HepG2 (cell line): ENCODE measurements at regions not wholly inside any gene's neighbourhood (a gene's known extent, or its start where the extent isn't known, plus 50 kb on each side); places are given as distances from the start of the nearest gene placed in this dataset.

Source experiments
- ATAC-seq: fragments of 200-7000 bp; cut with Tn5 transposase; 3 replicates; pipeline ENCODE4 v1.9.1; 2020; ENCODE audit warnings: mild to moderate bottlenecking, moderate library complexity
- BruUV-seq: library from RNA; stranded (reverse); fragments of 400-500 nt; replicated peaks from 2 replicates; lab custom pipeline; 2021; lab: Mats Ljungman, UMichigan
- CTCF ChIA-PET: fragments of 300-600 bp; formaldehyde crosslinking; extraction: SDS; loops from one replicate; lab custom pipeline; 2021; ENCODE audit warnings: low total read pairs, inconsistent platforms, low intra/inter-chr PET ratio; lab: Yijun Ruan, JAX
- POLR2A ChIA-PET: fragments of 350-600 bp; sonication (Branson Sonifier 250); formaldehyde crosslinking; loops from one replicate; lab custom pipeline; 2020; ENCODE audit warnings: antibody characterized with exemption, inconsistent platforms; lab: Yijun Ruan, JAX
- DNase-seq: peaks from one replicate; pipeline ENCODE4 v3.0.0-alpha.2; 2015; ENCODE audit warnings: low spot score
- FAIRE-seq: peaks from 3 replicates; lab custom pipeline; 2011; peaks lifted over from hg19 to GRCh38; lab: Jason Lieb, UNC
- H2AFZ ChIP-seq: one replicate; pipeline ENCODE4 v1.6.1; 2011; ENCODE audit warnings: low read length, inconsistent platforms
- H3K27ac ChIP-seq: fragments of 300-600 bp; 3 replicates; pipeline ENCODE4 v1.8.0; 2011; ENCODE audit warnings: mixed run types, mild to moderate bottlenecking, mixed read lengths, low read length, inconsistent platforms; ENCODE audit not compliant: insufficient read depth; ENCODE audit errors: extremely low read length
- H3K27me3 ChIP-seq, 2 experiments: fragments of 200-600 bp in 1 of 2; 2 replicates in 1 of 2; 3 replicates in 1 of 2; pipeline versions ENCODE4 v1.6.0 to v1.8.0; 2011; ENCODE audit warnings: low read length in 2 of 2, mild to moderate bottlenecking in 2 of 2, moderate library complexity in 2 of 2, inconsistent platforms in 1 of 2; ENCODE audit not compliant: insufficient read depth in 2 of 2, control insufficient read depth in 1 of 2
- H3K36me3 ChIP-seq, 2 experiments: fragments of 200-600 bp in 1 of 2; replicated peaks in 1 of 2; 2 replicates in 1 of 2; 3 replicates in 1 of 2; pipeline versions ENCODE4 v1.5.1 to v1.8.0; 2011; ENCODE audit warnings: low read length in 2 of 2, inconsistent platforms in 1 of 2; ENCODE audit not compliant: insufficient read depth in 2 of 2, control insufficient read depth in 1 of 2
- H3K4me1 ChIP-seq: 2 replicates; pipeline ENCODE4 v1.5.1; 2012; ENCODE audit warnings: low read length, inconsistent platforms; ENCODE audit not compliant: insufficient read depth
- H3K4me2 ChIP-seq: 2 replicates; pipeline ENCODE4 v1.6.0; 2011; ENCODE audit warnings: low read depth, low read length, inconsistent platforms
- H3K4me3 ChIP-seq, 3 experiments: fragments of 200-600 bp in 1 of 3; sonication (generic), shearing (Covaris generic) in 1 of 3; replicated peaks in 1 of 3; 2 replicates each; pipeline ENCODE4 v1.5.1; 2011 to 2016; ENCODE audit warnings: low read length in 3 of 3, inconsistent platforms in 2 of 3, low read depth in 2 of 3, mild to moderate bottlenecking in 2 of 3, control low read depth in 1 of 3, mixed read lengths in 1 of 3; ENCODE audit not compliant: insufficient read depth in 1 of 3
- H3K79me2 ChIP-seq: one replicate; pipeline ENCODE4 v1.6.1; 2011; ENCODE audit warnings: low read length, inconsistent platforms; ENCODE audit not compliant: insufficient read depth
- H3K9ac ChIP-seq: 2 replicates; pipeline ENCODE4 v1.6.0; 2011; ENCODE audit warnings: mild to moderate bottlenecking, low read depth, low read length, inconsistent platforms; ENCODE audit not compliant: insufficient read depth
- H3K9me3 ChIP-seq: 2 replicates; pipeline ENCODE4 v1.5.1; 2012; ENCODE audit warnings: mild to moderate bottlenecking, low read length
- H4K20me1 ChIP-seq: 2 replicates; pipeline ENCODE4 v1.6.0; 2011; ENCODE audit warnings: inconsistent platforms, mild to moderate bottlenecking, low read length, moderate library complexity; ENCODE audit not compliant: insufficient read depth
- ATF5 ChIP-seq: sonication (generic); formaldehyde crosslinking; IDR thresholded peaks from 2 replicates; pipeline ENCODE4 v1.4.0; 2020; ENCODE audit warnings: mild to moderate bottlenecking, low read depth, missing genetic modification reagents
- MYPOP ChIP-seq: sonication (generic); formaldehyde crosslinking; IDR thresholded peaks from 2 replicates; pipeline ENCODE4 v1.8.1; 2023; ENCODE audit warnings: mild to moderate bottlenecking, moderate library complexity, missing genetic modification reagents
- RNF2 ChIP-seq: fragments of 450-650 bp; conservative IDR thresholded peaks from 2 replicates; pipeline ENCODE4 v1.6.1; 2016; ENCODE audit warnings: low read depth
- ZBTB40 ChIP-seq, 2 experiments: fragments of 450-650 bp in 1 of 2; sonication (generic) in 1 of 2; formaldehyde crosslinking in 1 of 2; IDR thresholded peaks; 2 replicates each; pipeline versions ENCODE4 v1.6.1 to v1.8.0; 2016 to 2022; ENCODE audit warnings: antibody characterized with exemption in 1 of 2, mild to moderate bottlenecking in 1 of 2, missing genetic modification reagents in 1 of 2
- ZBTB42 ChIP-seq: sonication (generic); formaldehyde crosslinking; IDR thresholded peaks from 2 replicates; pipeline ENCODE4 v1.5.0; 2020; ENCODE audit warnings: mild to moderate bottlenecking, missing genetic modification reagents
- ZFP91 ChIP-seq: sonication (generic); formaldehyde crosslinking; IDR thresholded peaks from 2 replicates; pipeline ENCODE4 v1.9.0; 2022; ENCODE audit warnings: missing genetic modification reagents, mild to moderate bottlenecking, borderline replicate concordance
- WGBS: methylation state at CpG from one replicate; pipeline ENCODE4 v1.1.6; 2017; ENCODE audit warnings: low lambda C conversion rate; 5-methylcytosine and 5-hydroxymethylcytosine counted together
- in situ Hi-C: cut with HindIII; loops from 2 replicates; pipeline ENCODE4 v1.10.0; 2017; ENCODE audit warnings: low pct_unique_long_range_greater_than_20kb; ENCODE audit not compliant: extremely low pct_ligation_motif_present
- intact Hi-C: fragments of 100-400 bp; cut with micrococcal nuclease; formaldehyde crosslinking; loops from one replicate; pipeline ENCODE4 v1.10.0; 2022; ENCODE audit not compliant: unreplicated experiment

GRCh38 chr5:135631391-135631790 lies 52.6 kb upstream of the CXCL14 start (continued):
- no peak for TF ChIP-seq MYPOP (CRISPR knock-in tag)
- no peak for TF ChIP-seq ZFP91 (CRISPR knock-in tag)
- no peak for TF ChIP-seq ZBTB42

- no TSS peak for BruUV-seq
- no peaks in the 10 kb centered on the region for H3K9me3 ChIP-seq
- no peak overlapping the region for H3K9ac ChIP-seq
- no peaks in the 10 kb centered on the region; a peak in 3 of 5 replicates for H3K27me3 ChIP-seq
- ATAC-seq (no peak), FAIRE-seq (no peak), DNase-seq (no peak)
- no peak for TF ChIP-seq ATF5 (CRISPR knock-in tag)
- TF ChIP-seq ZBTB40 (IDR thresholded peaks at IDR 0.05), result no peak
- no peak for TF ChIP-seq ZBTB40 (CRISPR knock-in tag; IDR thresholded peaks at IDR 0.05)
- TF ChIP-seq RNF2, result no peak
- H4K20me1 ChIP-seq, result no peaks in the 10 kb centered on the region
- H3K4me3 ChIP-seq, result no peak overlapping the region
- ChIA-PET CTCF (no interaction called here), POLR2A (no interaction called here)
- H3K4me1 ChIP-seq, result no peaks in the 10 kb centered on the region
- in situ Hi-C loops (no loop called here), intact Hi-C loops (no loop called here)
- 14% methylated on average over 4 of the region's 4 CpGs for whole genome bisulfite sequencing
- H3K79me2 ChIP-seq, result no peaks in the 10 kb centered on the region
- H3K4me2 ChIP-seq, result no peak overlapping the region
- no peak overlapping the region for H2AFZ ChIP-seq
- H3K27ac ChIP-seq, result no peak overlapping the region
- no peaks in the 10 kb centered on the region for H3K36me3 ChIP-seq
These were observed 50.9 kb upstream of the CXCL14 start for GRCh38 chr5:135629666-135630065.
